KMS-11 (cell line): ENCODE measurements at regions not wholly inside any gene's neighbourhood (a gene's known extent, or its start where the extent isn't known, plus 50 kb on each side); places are given as distances from the start of the nearest gene placed in this dataset.

ENCODE experiments used
- H2AFZ ChIP-seq: fragments of 200-600 bp; sonication (generic); 2 replicates; pipeline ENCODE4 v1.6.1; 2016; ENCODE audit warnings: antibody characterized with exemption, mixed run types, low read depth
- H3K27ac ChIP-seq: fragments of 200-600 bp; sonication (generic); 2 replicates; pipeline ENCODE4 v1.6.1; 2016; ENCODE audit warnings: mild to moderate bottlenecking, mixed run types
- H3K27me3 ChIP-seq: fragments of 200-600 bp; sonication (generic); 2 replicates; pipeline ENCODE4 v1.6.1; 2017; ENCODE audit warnings: mild to moderate bottlenecking, low read depth, mixed run types, moderate library complexity; ENCODE audit not compliant: insufficient read depth
- H3K36me3 ChIP-seq: fragments of 200-600 bp; sonication (generic); 2 replicates; pipeline ENCODE4 v1.6.1; 2017; ENCODE audit warnings: mild to moderate bottlenecking, mixed run types; ENCODE audit not compliant: insufficient read depth
- H3K4me1 ChIP-seq: fragments of 200-600 bp; sonication (generic); 2 replicates; pipeline ENCODE4 v1.6.1; 2016; ENCODE audit warnings: mild to moderate bottlenecking, low read depth, mixed run types; ENCODE audit not compliant: poor library complexity, severe bottlenecking
- H3K4me2 ChIP-seq: fragments of 200-600 bp; sonication (generic); 2 replicates; pipeline ENCODE4 v1.7.0; 2016; ENCODE audit warnings: mild to moderate bottlenecking, mixed run types
- H3K4me3 ChIP-seq: fragments of 200-600 bp; sonication (generic); IDR thresholded peaks from 2 replicates; pipeline ENCODE4 v1.6.1; 2017; ENCODE audit warnings: low read depth, low read length, mixed read lengths; ENCODE audit not compliant: insufficient read depth
- H3K79me2 ChIP-seq: fragments of 200-600 bp; sonication (generic); 2 replicates; pipeline ENCODE4 v1.6.1; 2016; ENCODE audit warnings: low read depth, mixed run types; ENCODE audit not compliant: insufficient read depth
- H3K9ac ChIP-seq: fragments of 200-600 bp; sonication (generic); 2 replicates; pipeline ENCODE4 v1.6.1; 2016; ENCODE audit warnings: mild to moderate bottlenecking, mixed run types
- H4K20me1 ChIP-seq: fragments of 200-600 bp; sonication (generic); 2 replicates; pipeline ENCODE4 v1.6.1; 2016; ENCODE audit warnings: mild to moderate bottlenecking, mixed run types; ENCODE audit not compliant: insufficient read depth
- TF ChIP-seq, protein P1 (sequence below): fragments of 200-600 bp; sonication (generic); conservative IDR thresholded peaks from 2 replicates; pipeline ENCODE4 v1.6.1; 2017; ENCODE audit warnings: low read depth, mild to moderate bottlenecking, antibody characterized with exemption, low read length, moderate library complexity, mixed read lengths

DNA sequence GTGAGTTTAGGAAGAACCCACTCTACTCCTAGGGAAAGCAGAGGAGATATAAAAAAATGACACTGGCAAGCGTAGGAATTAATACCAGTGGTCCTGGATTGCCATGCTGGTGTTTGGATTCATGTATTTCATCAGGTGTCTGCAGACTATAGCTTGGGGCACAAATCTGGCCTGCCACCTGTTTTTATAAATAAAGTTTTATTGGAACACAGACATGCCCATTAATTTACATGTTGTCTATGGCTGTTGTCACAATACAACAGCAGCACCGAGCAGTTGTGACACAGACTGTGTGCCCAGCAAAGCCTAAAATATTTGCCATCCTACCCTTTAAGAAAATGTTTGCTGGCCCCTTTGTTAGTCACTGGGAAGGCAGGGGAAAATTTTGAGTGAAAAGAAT, 553.2 kb downstream of the VRK1 start:
- H2AFZ ChIP-seq: no peak overlapping the region
- H3K4me2 ChIP-seq: no peak overlapping the region
- H4K20me1 ChIP-seq: no peaks in the 10 kb centered on the region
- no peaks in the 10 kb centered on the region for H3K79me2 ChIP-seq
- H3K4me1 ChIP-seq: no peaks in the 10 kb centered on the region
- H3K9ac ChIP-seq: no peak overlapping the region
- H3K4me3 ChIP-seq: no peak overlapping the region
- TF ChIP-seq, protein P1, sequence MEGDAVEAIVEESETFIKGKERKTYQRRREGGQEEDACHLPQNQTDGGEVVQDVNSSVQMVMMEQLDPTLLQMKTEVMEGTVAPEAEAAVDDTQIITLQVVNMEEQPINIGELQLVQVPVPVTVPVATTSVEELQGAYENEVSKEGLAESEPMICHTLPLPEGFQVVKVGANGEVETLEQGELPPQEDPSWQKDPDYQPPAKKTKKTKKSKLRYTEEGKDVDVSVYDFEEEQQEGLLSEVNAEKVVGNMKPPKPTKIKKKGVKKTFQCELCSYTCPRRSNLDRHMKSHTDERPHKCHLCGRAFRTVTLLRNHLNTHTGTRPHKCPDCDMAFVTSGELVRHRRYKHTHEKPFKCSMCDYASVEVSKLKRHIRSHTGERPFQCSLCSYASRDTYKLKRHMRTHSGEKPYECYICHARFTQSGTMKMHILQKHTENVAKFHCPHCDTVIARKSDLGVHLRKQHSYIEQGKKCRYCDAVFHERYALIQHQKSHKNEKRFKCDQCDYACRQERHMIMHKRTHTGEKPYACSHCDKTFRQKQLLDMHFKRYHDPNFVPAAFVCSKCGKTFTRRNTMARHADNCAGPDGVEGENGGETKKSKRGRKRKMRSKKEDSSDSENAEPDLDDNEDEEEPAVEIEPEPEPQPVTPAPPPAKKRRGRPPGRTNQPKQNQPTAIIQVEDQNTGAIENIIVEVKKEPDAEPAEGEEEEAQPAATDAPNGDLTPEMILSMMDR: no peak
- no peaks in the 10 kb centered on the region for H3K36me3 ChIP-seq
- H3K27me3 ChIP-seq: no peaks in the 10 kb centered on the region
- no peak overlapping the region for H3K27ac ChIP-seq

DNA sequence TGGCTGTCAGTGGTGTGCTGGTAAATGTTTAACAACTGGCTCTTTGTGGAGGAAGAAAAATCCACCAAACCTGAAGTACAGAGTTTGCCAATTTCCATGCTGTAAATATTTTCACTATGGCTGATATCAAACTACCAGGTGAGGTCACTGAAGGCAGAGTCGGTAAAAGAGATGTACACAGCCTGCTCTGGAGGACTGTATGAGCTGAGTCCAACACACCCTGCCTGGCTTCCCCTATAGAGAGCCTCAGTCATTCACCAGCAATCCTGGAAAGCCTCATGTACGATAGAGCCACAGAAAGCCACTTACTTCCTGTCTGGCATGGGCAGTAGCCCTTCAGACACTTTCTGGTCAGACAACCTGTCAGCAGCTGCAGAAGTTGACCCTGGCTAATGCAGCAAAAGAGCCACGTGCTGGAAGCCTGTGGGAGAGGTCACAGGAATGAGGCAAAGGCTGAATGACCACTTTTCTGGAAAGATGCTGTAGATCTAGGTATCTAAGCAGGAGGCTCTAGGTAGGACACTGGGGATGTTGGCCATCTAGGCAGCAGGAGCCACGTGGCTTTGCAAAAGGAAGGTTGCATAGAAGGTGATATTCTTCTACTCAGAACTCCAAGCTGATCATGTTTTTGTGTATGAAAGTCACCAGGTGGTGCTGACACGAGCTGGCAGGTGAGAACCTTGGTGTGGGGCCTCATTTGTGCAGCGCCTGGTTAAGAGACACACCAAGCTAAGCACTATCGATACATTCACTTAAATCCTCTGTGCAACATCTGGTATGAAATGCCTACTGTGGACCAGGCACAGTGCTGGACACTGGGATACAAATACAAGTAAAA, 553.9 kb downstream of the VRK1 start:
- Histone ChIP-seq H3K27me3 (no peaks in the 10 kb centered on the region), H3K4me1 (no peaks in the 10 kb centered on the region), H2AFZ (no peak overlapping the region), H3K9ac (no peak overlapping the region), H3K36me3 (no peaks in the 10 kb centered on the region), H3K4me3 (no peak overlapping the region), H3K4me2 (no peak overlapping the region), H4K20me1 (no peaks in the 10 kb centered on the region), H3K79me2 (no peaks in the 10 kb centered on the region), H3K27ac (no peak overlapping the region)
- TF ChIP-seq, protein P1: no peak

DNA sequence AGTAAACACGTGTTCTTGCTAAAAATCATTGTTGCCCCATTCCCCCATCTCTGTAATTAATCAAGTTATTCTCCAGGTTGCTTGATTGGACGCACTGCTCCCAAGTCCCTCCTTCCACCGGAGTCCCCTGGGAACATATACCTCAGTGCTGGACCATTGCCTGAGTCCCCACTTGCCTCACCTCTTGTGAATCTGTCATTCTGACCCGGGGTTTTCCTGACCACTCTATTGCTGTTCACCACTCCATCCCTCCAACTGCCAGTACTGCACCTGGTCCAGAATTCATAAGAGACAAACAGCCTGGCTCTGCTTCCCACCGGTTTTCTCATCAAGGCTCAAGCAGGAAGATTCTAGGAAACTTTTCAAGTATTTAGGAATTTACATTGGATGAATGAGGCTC, 555.9 kb downstream of the VRK1 start:
- no peak overlapping the region for H3K27ac ChIP-seq
- no peaks in the 10 kb centered on the region for H3K79me2 ChIP-seq
- H3K36me3 ChIP-seq: no peaks in the 10 kb centered on the region
- no peak overlapping the region for H3K4me3 ChIP-seq
- H3K27me3 ChIP-seq: no peaks in the 10 kb centered on the region
- H4K20me1 ChIP-seq: no peaks in the 10 kb centered on the region
- no peaks in the 10 kb centered on the region for H3K4me1 ChIP-seq
- TF ChIP-seq, protein P1: no peak
- H2AFZ ChIP-seq: no peak overlapping the region
- no peak overlapping the region for H3K9ac ChIP-seq
- no peak overlapping the region for H3K4me2 ChIP-seq

DNA sequence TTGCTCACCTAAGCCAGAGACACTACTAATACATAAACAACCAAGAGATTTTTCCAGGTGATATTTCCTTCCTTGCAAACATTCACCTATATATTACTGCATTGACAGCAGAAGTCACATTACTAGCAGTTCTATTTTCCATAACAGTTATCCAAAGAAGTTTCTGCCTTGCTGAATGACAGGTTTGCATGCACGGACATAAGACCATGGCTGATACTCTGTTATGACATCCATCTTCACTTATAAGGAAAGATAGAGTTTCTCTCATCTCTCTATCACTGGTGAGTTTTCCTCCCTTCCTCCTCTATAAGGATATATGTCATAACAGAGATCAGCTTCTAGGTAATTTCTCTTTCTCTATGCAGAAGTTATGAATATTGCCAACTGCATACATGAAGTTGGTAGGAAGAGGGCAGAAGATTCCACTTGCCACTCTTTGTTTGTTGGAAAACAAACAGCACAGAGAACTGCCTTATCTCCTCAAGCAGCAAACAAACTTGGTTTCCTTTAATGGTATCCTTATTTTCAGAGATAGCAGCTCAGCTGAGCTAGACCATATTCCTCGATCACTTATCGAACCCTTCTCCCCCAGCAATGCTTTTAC, 557.0 kb downstream of the VRK1 start:
- H3K4me1 ChIP-seq: no peaks in the 10 kb centered on the region
- H3K9ac ChIP-seq: no peak overlapping the region
- no peaks in the 10 kb centered on the region for H3K79me2 ChIP-seq
- H3K27me3 ChIP-seq: no peaks in the 10 kb centered on the region
- no peaks in the 10 kb centered on the region for H3K36me3 ChIP-seq
- H3K4me2 ChIP-seq: no peak overlapping the region
- H4K20me1 ChIP-seq: no peaks in the 10 kb centered on the region
- H3K4me3 ChIP-seq: no peak overlapping the region
- H3K27ac ChIP-seq: no peak overlapping the region
- TF ChIP-seq, protein P1: no peak
- no peak overlapping the region for H2AFZ ChIP-seq
